SK-N-DZ (cell line): ENCODE measurements at regions not wholly inside any gene's neighbourhood (a gene's known extent, or its start where the extent isn't known, plus 50 kb on each side); places are given as distances from the start of the nearest gene placed in this dataset.

Experiments used
- DNase-seq: peaks from one replicate; pipeline ENCODE4 v3.0.0-alpha.2; 2015; ENCODE audit warnings: low spot score

DNA sequence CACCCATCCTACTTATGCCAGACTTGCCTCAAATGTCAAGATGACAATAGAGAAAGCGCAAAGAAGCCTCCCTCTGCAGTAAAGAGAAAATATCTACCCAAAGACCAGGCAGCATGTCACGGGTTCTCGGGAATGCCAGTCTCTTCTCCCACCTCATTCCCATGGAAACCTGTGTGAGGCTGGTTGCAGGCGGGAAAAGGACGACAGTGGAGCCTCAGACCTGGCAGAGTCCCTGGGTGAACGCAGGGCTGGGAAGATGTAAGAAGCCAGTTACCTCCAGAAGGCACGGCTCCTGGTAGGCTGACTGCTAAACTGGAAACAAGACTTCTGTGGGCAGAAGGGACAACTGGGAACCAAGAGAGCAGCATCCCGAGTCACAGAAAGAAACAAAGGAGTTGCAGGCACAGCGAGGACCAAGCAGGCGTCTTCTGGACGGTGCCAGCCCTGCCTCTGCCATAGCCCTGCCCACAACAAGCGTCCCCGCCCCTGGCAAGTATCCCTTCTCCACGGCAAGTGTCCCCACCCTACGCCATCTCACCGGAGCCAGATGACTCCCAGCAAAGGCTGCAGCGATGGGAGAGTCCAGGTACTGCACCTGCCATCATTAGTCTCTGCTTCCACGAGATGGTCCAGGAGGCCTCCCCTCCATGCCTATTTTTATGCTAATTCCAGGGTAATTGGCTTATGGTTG lies 440.8 kb upstream of the MYT1L start:
- DNase-seq, result no peak

DNA sequence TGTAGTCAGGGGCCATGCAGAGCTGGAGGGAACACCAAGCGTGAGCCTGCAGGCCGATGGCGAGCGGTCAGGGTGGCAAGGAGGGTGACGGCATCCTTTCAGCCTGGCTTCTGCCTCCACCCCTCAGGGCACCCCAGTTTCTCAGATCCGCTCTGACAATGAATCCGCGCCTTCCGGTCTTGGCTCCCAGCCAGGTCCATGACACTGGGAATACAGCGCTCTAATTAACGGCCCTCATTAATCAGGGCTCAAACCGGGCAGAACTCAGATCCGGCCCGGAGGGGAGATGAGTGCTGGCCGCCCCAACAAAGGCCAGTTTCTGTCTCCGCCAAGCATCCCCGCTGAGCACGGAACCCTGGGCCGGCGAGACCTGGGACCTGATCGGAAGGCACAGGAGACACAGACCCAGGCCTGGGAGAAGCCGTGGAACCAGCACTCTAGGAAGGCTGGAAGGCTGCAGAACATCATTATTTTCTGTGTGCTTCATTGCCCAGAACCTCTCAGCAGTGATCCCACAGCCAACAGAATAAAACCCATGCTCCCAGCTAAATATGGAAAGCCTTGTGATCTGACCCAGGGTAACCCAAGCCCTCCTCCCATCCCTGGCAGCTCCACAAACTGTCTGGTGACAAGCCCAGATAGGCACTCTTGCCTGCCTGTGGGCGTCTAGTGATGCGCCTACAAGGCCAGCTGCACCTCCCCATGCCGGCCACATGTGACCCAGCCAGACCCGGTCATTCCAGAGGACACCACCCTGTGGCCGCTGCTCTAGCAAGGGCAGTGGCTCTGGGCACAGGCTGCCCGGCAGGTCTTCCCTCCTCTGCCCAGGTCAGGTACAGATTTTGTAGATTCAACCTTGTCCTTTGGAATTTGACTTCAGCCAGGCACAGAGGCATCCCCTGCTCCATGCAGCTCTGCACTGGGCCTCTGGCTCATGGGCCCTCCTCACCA lies 438.7 kb upstream of the MYT1L start:
- DNase-seq, result no peak

- no peak for DNase-seq
Observed at GRCh38 chr2:2768476-2768875, 437.4 kb upstream of the MYT1L start.

GRCh38 chr2:2767837-2768236 lies 436.8 kb upstream of the MYT1L start:
- no peak for DNase-seq

GRCh38 chr2:2765839-2766495 lies 434.9 kb upstream of the MYT1L start:
- DNase-seq, result peak; percentile 29

DNA sequence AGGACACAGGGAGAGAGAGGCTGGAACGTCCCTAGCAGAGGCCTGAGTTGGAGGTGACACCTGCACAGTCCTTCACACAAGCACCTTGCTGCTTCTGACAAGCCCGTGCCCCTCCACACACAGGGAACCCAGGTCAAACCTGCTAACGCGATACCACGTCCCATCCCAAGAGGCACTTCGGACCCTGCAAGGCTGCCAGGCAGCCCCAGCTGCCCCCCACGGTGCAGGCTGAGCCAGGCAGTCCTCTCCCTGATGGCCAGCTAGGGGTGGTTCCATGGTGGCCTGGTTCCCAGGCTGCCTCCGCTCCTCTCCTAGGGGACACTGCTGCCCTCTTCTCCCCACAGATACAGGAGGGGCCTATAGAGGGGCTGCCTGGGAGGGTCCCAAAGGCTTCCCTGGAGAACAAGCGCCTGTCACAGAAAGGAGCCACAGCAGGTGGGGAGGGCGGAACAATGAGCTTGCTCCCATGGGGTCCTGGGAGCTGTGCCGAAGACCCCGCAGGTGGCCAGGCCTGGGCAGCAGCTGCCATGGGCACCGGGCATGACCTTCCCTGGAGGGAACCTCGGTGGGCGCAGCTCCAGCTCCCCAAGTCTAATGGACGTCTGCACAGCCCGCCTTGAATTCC lies 434.2 kb upstream of the MYT1L start:
- DNase-seq, result no peak

DNA sequence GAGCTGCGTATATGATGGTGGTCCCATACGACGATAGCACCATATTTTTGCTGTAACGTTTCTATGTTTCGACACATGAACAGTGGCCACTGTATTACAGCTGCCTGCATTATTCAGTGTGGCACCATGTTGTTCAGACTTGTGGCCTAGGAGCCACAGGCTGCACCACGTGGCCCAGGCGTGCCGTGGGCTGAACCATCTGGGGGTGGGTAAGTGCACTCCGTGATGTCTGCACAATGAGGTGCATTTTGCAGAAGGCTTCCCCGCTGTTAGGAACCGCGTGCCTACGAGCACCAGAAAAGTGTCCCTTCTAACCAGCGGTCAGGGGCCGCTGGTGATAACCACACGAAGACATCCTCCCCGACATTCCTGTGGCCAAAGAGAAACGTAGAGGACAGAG lies 433.7 kb upstream of the MYT1L start:
- no peak for DNase-seq

GRCh38 chr2:2764001-2764355 lies 432.9 kb upstream of the MYT1L start:
- DNase-seq, result no peak

- DNase-seq, result peak; percentile 21
Observed at GRCh38 chr2:2763351-2764000, 432.4 kb upstream of the MYT1L start.

GRCh38 chr2:2762913-2763312 lies 431.8 kb upstream of the MYT1L start:
- no peak for DNase-seq

DNA sequence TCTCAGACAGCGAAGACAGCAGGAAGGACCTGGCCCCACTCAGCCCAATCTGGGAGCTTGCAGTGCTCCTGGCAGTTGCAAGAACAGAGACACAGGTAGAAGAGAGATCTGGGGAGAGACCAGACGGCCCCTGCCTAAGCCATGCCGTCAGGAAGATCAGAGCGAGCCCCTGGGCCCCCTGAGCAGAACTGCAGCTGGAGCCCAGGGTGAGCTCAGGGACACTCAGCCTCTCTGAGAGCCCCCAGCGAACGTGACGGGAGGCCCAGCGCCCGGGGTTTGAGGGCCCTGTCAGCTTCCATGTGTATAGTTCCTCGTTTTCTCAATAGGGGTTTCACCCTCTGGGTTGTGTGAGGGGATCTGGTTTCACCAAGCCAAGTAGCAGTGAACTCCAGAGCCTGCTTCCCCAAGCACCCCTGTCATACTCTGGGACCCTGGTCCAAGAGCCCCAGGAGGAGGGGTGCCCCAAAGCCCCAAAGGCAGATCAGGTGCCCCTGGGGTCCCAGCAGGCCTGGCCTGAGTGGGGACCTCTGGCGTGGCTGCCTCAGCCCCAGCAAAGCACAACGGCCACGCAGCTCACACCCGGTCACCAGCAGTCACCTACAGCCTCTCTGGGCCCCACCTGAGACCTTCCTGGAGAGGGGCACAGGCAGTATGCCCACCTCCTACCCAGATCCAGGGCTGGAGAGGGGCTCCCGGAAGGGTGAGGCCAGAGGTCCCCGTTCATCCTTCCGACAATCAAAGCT lies 431.3 kb upstream of the MYT1L start:
- no peak for DNase-seq

GRCh38 chr2:2758793-2759367 lies 427.8 kb upstream of the MYT1L start:
- no peak for DNase-seq

DNA sequence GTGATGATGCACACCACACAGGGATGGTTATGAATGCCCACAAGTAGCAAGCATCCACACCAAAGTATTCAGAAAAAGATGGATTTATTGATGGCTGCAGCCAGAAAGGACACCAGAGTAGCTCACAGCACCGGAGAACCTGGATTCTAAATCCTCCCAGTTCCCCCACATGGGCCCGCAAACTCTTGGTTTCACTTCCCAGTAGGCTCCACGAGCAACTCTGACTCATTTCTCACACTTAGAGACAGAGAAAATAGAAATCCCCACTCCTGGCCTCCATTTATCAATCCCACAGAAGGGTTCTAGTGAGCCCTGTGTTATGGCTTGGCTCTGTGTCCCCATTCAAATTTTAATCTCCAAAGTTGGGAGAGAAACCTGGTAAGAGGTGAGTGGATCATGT lies 426.7 kb upstream of the MYT1L start:
- DNase-seq, result no peak

- DNase-seq, result no peak
Observed at GRCh38 chr2:2756886-2757285, 425.8 kb upstream of the MYT1L start.

- no peak for DNase-seq
Observed at GRCh38 chr2:2755990-2756389, 424.9 kb upstream of the MYT1L start.

DNA sequence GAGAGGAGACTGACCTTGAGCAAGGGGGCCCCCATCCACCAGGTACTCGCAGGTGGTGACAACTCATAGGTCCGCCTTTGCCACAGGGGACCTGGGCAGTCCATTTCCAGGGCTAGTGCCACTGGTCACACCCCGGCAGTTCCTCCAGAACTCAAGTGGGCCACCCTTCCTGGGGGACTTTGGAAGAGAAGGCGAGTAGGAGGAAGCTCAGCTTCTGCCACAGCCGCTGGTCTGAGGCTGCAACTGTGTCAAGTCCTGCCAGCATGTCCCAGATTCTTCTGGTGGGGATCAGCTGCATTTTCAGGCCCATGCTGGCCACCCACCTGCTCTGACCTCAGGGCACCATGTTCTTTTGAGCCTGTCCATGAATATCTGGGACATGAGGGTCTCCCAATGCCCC lies 423.9 kb upstream of the MYT1L start:
- no peak for DNase-seq

GRCh38 chr2:2751715-2752315 lies 420.7 kb upstream of the MYT1L start:
- no peak for DNase-seq

- no peak for DNase-seq
Observed at GRCh38 chr2:2750867-2751714, 420.0 kb upstream of the MYT1L start.

DNA sequence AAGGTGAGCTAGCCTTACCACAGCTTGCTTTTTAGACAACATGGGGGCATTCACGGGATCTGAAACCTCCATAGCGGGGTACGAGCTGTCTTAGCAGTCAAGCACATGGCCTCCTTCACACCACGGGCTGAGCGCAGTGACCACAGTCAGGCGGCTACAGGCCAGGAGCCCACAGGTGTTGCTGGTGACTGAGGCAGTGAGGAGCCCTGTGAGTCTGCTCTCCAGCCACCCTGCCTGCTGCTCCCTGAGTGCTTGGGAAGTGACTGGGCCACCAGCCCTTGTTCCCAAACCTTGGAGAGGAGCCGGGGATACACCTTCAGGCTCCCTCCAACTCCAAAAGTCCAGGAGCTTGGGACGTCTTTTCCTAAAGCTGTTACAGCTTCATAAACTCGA lies 418.1 kb upstream of the MYT1L start:
- DNase-seq, result no peak
